Esophagus muscularis mucosa (tissue), 4 donors: ENCODE measurements at regions not wholly inside any gene's neighbourhood (a gene's known extent, or its start where the extent isn't known, plus 50 kb on each side); places are given as distances from the start of the nearest gene placed in this dataset.

Source experiments
- DNase-seq: peaks from one replicate; pipeline ENCODE4 v3.0.0-alpha.2; 2017; ENCODE audit errors: extremely low spot score
- H3K27ac ChIP-seq, 4 donors: fragments of 200-600 bp; sonication (generic); replicated peaks in 1 of 4; 1 replicate in 3 of 4; 2 replicates in 1 of 4; pipeline ENCODE4 v1.5.1; 2016 to 2019; ENCODE audit warnings: mild to moderate bottlenecking in 1 of 4
- H3K27me3 ChIP-seq, 4 donors: fragments of 200-600 bp; sonication (generic); one replicate each; pipeline versions ENCODE4 v1.5.1 to v1.6.0; 2016 to 2019
- H3K36me3 ChIP-seq, 4 donors: fragments of 200-600 bp; sonication (generic); one replicate each; pipeline ENCODE4 v1.5.1; 2016 to 2019
- H3K4me1 ChIP-seq, 4 donors: fragments of 200-600 bp; sonication (generic); one replicate each; pipeline ENCODE4 v1.5.1; 2016 to 2019
- H3K4me3 ChIP-seq, 4 donors: fragments of 200-600 bp; sonication (generic); 1 replicate in 2 of 4; 2 replicates in 2 of 4; pipeline ENCODE4 v1.5.1; 2016 to 2019; ENCODE audit warnings: mild to moderate bottlenecking in 4 of 4, moderate library complexity in 1 of 4
- H3K9me3 ChIP-seq, 4 donors: fragments of 200-600 bp; sonication (generic); 1 replicate in 3 of 4; 2 replicates in 1 of 4; pipeline ENCODE4 v1.5.1; 2016 to 2019
- CTCF ChIP-seq, 3 experiments: fragments of 200-600 bp in 2 of 3; fragments of 450-650 bp in 1 of 3; sonication (generic) in 2 of 3; IDR thresholded peaks; one replicate each; pipeline ENCODE4 v1.5.1; 2017 to 2019; ENCODE audit warnings: antibody characterized with exemption in 3 of 3, mild to moderate bottlenecking in 2 of 3, moderate library complexity in 1 of 3
- EP300 ChIP-seq: sonication (generic); formaldehyde crosslinking; IDR thresholded peaks from one replicate; pipeline ENCODE4 v1.6.1; 2017; ENCODE audit warnings: antibody characterized with exemption
- POLR2A ChIP-seq: fragments of 450-650 bp; IDR thresholded peaks from one replicate; pipeline ENCODE4 v1.6.1; 2017; ENCODE audit warnings: antibody characterized with exemption, moderate library complexity, mild to moderate bottlenecking, low read depth
- POLR2AphosphoS5 ChIP-seq, 2 donors: sonication (generic); formaldehyde crosslinking; IDR thresholded peaks; one replicate each; pipeline ENCODE4 v1.6.1; 2017; ENCODE audit warnings: antibody characterized with exemption in 2 of 2
- WGBS: methylation state at CpG from one replicate; pipeline ENCODE4 v1.1.5; 2018; 5-methylcytosine and 5-hydroxymethylcytosine counted together
- intact Hi-C: fragments of 100-400 bp; cut with DNase I; formaldehyde crosslinking; loops from one replicate; pipeline ENCODE4 v1.15.1; 2023

- TF ChIP-seq POLR2AphosphoS5 (IDR thresholded peaks at IDR 0.05): no peak
- no peak for TF ChIP-seq EP300
- no peak for TF ChIP-seq POLR2A
- no peak for TF ChIP-seq CTCF (IDR thresholded peaks at IDR 0.05)
- Histone ChIP-seq H3K36me3 (no peaks in the 10 kb centered on the region), H3K27ac (no peak overlapping the region), H3K27me3 (no peaks in the 10 kb centered on the region), H3K4me3 (no peak overlapping the region), H3K9me3 (no peaks in the 10 kb centered on the region), H3K4me1 (no peaks in the 10 kb centered on the region)
- no peak for DNase-seq
- intact Hi-C loops: no loop called here
- WGBS: 85% methylated on average over 2 of the region's 2 CpGs
Observed at GRCh38 chrX:80098038-80098437, 83.5 kb downstream of the TBX22 start.

GRCh38 chrX:80120335-80120734 is 105.8 kb downstream of the TBX22 start:
- H3K9me3 ChIP-seq: no peaks in the 10 kb centered on the region
- WGBS: 68% methylated on average over 1 of the region's 1 CpG
- H3K27me3 ChIP-seq: no peaks in the 10 kb centered on the region
- TF ChIP-seq POLR2AphosphoS5 (IDR thresholded peaks at IDR 0.05) (no peak), CTCF (IDR thresholded peaks at IDR 0.05) (no peak), POLR2A (no peak), EP300 (no peak)
- no peak overlapping the region for H3K4me3 ChIP-seq
- no peaks in the 10 kb centered on the region for H3K36me3 ChIP-seq
- DNase-seq: no peak
- no peaks in the 10 kb centered on the region for H3K4me1 ChIP-seq
- intact Hi-C loops: no loop called here
- no peak overlapping the region for H3K27ac ChIP-seq

DNA sequence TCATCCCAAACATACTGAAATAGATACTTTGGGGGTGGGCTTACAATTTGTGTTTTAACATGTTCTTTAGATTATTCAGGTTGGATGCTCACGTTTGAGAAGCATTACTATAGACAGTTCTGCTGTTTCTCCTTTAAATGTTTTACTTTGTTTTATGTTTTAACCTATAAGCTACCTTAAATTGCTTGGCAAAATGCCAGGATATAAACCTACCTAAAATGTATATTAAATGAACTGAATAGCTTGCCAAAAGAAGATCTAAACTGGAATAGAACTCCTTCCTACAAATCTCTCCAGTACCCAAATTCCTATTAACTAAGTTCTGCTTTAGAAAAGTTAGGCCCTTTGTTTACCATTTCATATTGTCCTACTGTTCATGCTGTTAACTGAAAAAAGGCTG is 124.4 kb downstream of the TBX22 start:
- H3K9me3 ChIP-seq: peaks cover 0 to 3% (median 0%) of the 10 kb centered on the region in 4 donors
- TF ChIP-seq EP300 (no peak), POLR2A (no peak), CTCF (IDR thresholded peaks at IDR 0.05) (no peak), POLR2AphosphoS5 (IDR thresholded peaks at IDR 0.05) (no peak)
- no peaks in the 10 kb centered on the region for H3K4me1 ChIP-seq
- WGBS: 27% methylated on average over 1 of the region's 1 CpG
- intact Hi-C loops: no loop called here
- no peak for DNase-seq
- H3K36me3 ChIP-seq: no peaks in the 10 kb centered on the region
- no peak overlapping the region for H3K4me3 ChIP-seq
- no peaks in the 10 kb centered on the region for H3K27me3 ChIP-seq
- H3K27ac ChIP-seq: no peak overlapping the region

DNA sequence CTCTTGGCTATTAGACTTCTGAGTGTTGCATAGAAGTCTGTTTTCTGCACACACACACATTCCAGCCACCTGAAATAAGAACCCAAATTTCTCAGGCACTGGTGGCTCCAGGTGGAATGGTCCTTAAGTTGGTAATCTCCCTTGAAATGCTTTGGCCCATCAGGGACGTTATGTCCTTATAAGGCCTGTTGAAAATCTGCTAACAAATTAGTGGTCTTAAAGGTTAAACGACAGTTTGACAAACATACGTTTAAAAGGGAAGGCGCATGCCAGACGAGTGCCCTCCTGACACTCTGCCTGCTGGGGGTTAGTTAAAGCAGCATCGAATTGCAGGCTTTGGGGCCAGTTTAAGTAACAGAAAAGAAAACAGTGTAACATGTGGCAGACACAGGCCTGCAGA is 125.0 kb downstream of the TBX22 start:
- 46% methylated on average over 6 of the region's 6 CpGs for WGBS
- TF ChIP-seq POLR2A (no peak), POLR2AphosphoS5 (IDR thresholded peaks at IDR 0.05) (no peak), CTCF (IDR thresholded peaks at IDR 0.05) (no peak), EP300 (no peak)
- intact Hi-C loops: no loop called here

GRCh38 chrX:80170581-80170980 is 156.0 kb downstream of the TBX22 start:
- no peak for TF ChIP-seq CTCF (IDR thresholded peaks at IDR 0.05)
- no peak for TF ChIP-seq EP300
- TF ChIP-seq POLR2AphosphoS5 (IDR thresholded peaks at IDR 0.05): no peak
- TF ChIP-seq POLR2A: no peak
- Histone ChIP-seq H3K27ac (no peak overlapping the region), H3K4me1 (no peaks in the 10 kb centered on the region), H3K27me3 (no peaks in the 10 kb centered on the region), H3K36me3 (no peaks in the 10 kb centered on the region), H3K9me3 (no peaks in the 10 kb centered on the region), H3K4me3 (no peak overlapping the region)
- 73% methylated on average over 3 of the region's 3 CpGs for WGBS
- no peak for DNase-seq
- intact Hi-C loops: no loop called here

More for the DNA sequence above, 125.0 kb downstream of the TBX22 start:
- Histone ChIP-seq H3K4me1 (no peaks in the 10 kb centered on the region), H3K36me3 (no peaks in the 10 kb centered on the region), H3K27ac (no peak overlapping the region), H3K4me3 (no peak overlapping the region), H3K9me3 (no peaks in the 10 kb centered on the region), H3K27me3 (no peaks in the 10 kb centered on the region)
- no peak for DNase-seq
